ENCODE measurements at regions not wholly inside any gene's neighbourhood (a gene's known extent, or its start where the extent isn't known, plus 50 kb on each side); places are given as distances from the start of the nearest gene placed in this dataset.

- TF ChIP-seq POLR2A (IDR thresholded peaks at IDR 0.05; ENCODE audit: low read length): no peak
- no peak for TF ChIP-seq GATA1 (IDR thresholded peaks at IDR 0.05; ENCODE audit: low read depth, low read length)
These were observed 128.0 kb upstream of the IRF2BP2 start for GRCh38 chr1:234737967-234738314.
